ENCODE measurements at regions not wholly inside any gene's neighbourhood (a gene's known extent, or its start where the extent isn't known, plus 50 kb on each side); places are given as distances from the start of the nearest gene placed in this dataset.

- TF ChIP-seq CTCF (IDR thresholded peaks at IDR 0.05), result no peak
These were observed 674.9 kb downstream of the SEMA5A start for GRCh38 chr5:8870959-8871355.

- no peak for TF ChIP-seq CTCF (IDR thresholded peaks at IDR 0.05)
These were observed 674.4 kb downstream of the SEMA5A start for GRCh38 chr5:8871446-8871845.

GRCh38 chr5:8875722-8876121 lies 670.2 kb downstream of the SEMA5A start:
- TF ChIP-seq CTCF (IDR thresholded peaks at IDR 0.05), result no peak

- TF ChIP-seq CTCF (IDR thresholded peaks at IDR 0.05), result no peak
These were observed 666.6 kb downstream of the SEMA5A start for GRCh38 chr5:8879248-8879647.

GRCh38 chr5:8884029-8884428 lies 661.8 kb downstream of the SEMA5A start:
- TF ChIP-seq CTCF (IDR thresholded peaks at IDR 0.05), result no peak

- TF ChIP-seq CTCF (IDR thresholded peaks at IDR 0.05), result no peak
These were observed 652.9 kb downstream of the SEMA5A start for GRCh38 chr5:8892926-8893325.

- TF ChIP-seq CTCF (IDR thresholded peaks at IDR 0.05), result no peak
These were observed 651.8 kb downstream of the SEMA5A start for GRCh38 chr5:8894031-8894430.

- no peak for TF ChIP-seq CTCF (IDR thresholded peaks at IDR 0.05)
These were observed 650.8 kb downstream of the SEMA5A start for GRCh38 chr5:8895062-8895461.

All from LNCAP (cell line).